ENCODE measurements at regions not wholly inside any gene's neighbourhood (a gene's known extent, or its start where the extent isn't known, plus 50 kb on each side); places are given as distances from the start of the nearest gene placed in this dataset.

- no peak for TF ChIP-seq REST (IDR thresholded peaks at IDR 0.05; ENCODE audit: insufficient read depth in 1 of 2, low read depth in 2 of 2, low read length in 2 of 2)
- TF ChIP-seq TAF1 (IDR thresholded peaks at IDR 0.05; ENCODE audit: borderline replicate concordance, insufficient read depth, low read length) = no peak
- no peak for TF ChIP-seq FOXP2 (optimal IDR thresholded peaks at IDR 0.05; ENCODE audit: borderline replicate concordance, extremely low read depth, extremely low read length, insufficient read depth)
- no peak for TF ChIP-seq SIN3A (IDR thresholded peaks at IDR 0.05; ENCODE audit: borderline replicate concordance, insufficient read depth, low read length)
- TF ChIP-seq POLR2AphosphoS5 (IDR thresholded peaks at IDR 0.05; ENCODE audit: low read depth, low read length) = no peak
Observed at GRCh38 chr3:177550667-177551066, 353.4 kb upstream of the TBL1XR1 start.

GRCh38 chr3:177551431-177551836 is 354.2 kb upstream of the TBL1XR1 start:
- TF ChIP-seq POLR2AphosphoS5 (IDR thresholded peaks at IDR 0.05; ENCODE audit: low read depth, low read length) (no peak), REST (IDR thresholded peaks at IDR 0.05; ENCODE audit: insufficient read depth in 1 of 2, low read depth in 2 of 2, low read length in 2 of 2) (no peak), FOXP2 (optimal IDR thresholded peaks at IDR 0.05; ENCODE audit: borderline replicate concordance, extremely low read depth, extremely low read length, insufficient read depth) (no peak), TAF1 (IDR thresholded peaks at IDR 0.05; ENCODE audit: borderline replicate concordance, insufficient read depth, low read length) (no peak)

- TF ChIP-seq POLR2AphosphoS5 (IDR thresholded peaks at IDR 0.05; ENCODE audit: low read depth, low read length) (no peak), SIN3A (IDR thresholded peaks at IDR 0.05; ENCODE audit: borderline replicate concordance, insufficient read depth, low read length) (no peak), FOXP2 (optimal IDR thresholded peaks at IDR 0.05; ENCODE audit: borderline replicate concordance, extremely low read depth, extremely low read length, insufficient read depth) (no peak)
Observed at GRCh38 chr3:177552051-177552450, 354.8 kb upstream of the TBL1XR1 start.

- no peak for TF ChIP-seq SIN3A (IDR thresholded peaks at IDR 0.05; ENCODE audit: borderline replicate concordance, insufficient read depth, low read length)
- TF ChIP-seq TAF1 (IDR thresholded peaks at IDR 0.05; ENCODE audit: borderline replicate concordance, insufficient read depth, low read length) = no peak
- TF ChIP-seq POLR2AphosphoS5 (IDR thresholded peaks at IDR 0.05; ENCODE audit: low read depth, low read length) = no peak
- no peak for TF ChIP-seq REST (IDR thresholded peaks at IDR 0.05; ENCODE audit: insufficient read depth in 1 of 2, low read depth in 2 of 2, low read length in 2 of 2)
- no peak for TF ChIP-seq FOXP2 (optimal IDR thresholded peaks at IDR 0.05; ENCODE audit: borderline replicate concordance, extremely low read depth, extremely low read length, insufficient read depth)
Observed at GRCh38 chr3:177553012-177553411, 355.7 kb upstream of the TBL1XR1 start.

- TF ChIP-seq FOXP2 (optimal IDR thresholded peaks at IDR 0.05; ENCODE audit: borderline replicate concordance, extremely low read depth, extremely low read length, insufficient read depth) (no peak), SIN3A (IDR thresholded peaks at IDR 0.05; ENCODE audit: borderline replicate concordance, insufficient read depth, low read length) (no peak), POLR2AphosphoS5 (IDR thresholded peaks at IDR 0.05; ENCODE audit: low read depth, low read length) (no peak), TAF1 (IDR thresholded peaks at IDR 0.05; ENCODE audit: borderline replicate concordance, insufficient read depth, low read length) (no peak), REST (IDR thresholded peaks at IDR 0.05; ENCODE audit: insufficient read depth in 1 of 2, low read depth in 2 of 2, low read length in 2 of 2) (no peak)
Observed at GRCh38 chr3:177553579-177553978, 356.3 kb upstream of the TBL1XR1 start.
